Esophagus (tissue), 2 donors: ENCODE measurements at regions not wholly inside any gene's neighbourhood (a gene's known extent, or its start where the extent isn't known, plus 50 kb on each side); places are given as distances from the start of the nearest gene placed in this dataset.
A peak's percentile ranks its signal among the peaks of the same experiment; 100 is the strongest.

Experiments used
- H3K27ac ChIP-seq, 2 donors: one replicate each; pipeline ENCODE4 v1.5.1; 2013; ENCODE audit warnings: low read depth in 2 of 2, mild to moderate bottlenecking in 2 of 2, inconsistent platforms in 1 of 2, low read length in 1 of 2, moderate library complexity in 1 of 2
- H3K27me3 ChIP-seq, 2 donors: one replicate each; pipeline ENCODE4 v1.6.1; 2013; ENCODE audit warnings: low read length in 2 of 2, control low read depth in 1 of 2, mild to moderate bottlenecking in 1 of 2; ENCODE audit not compliant: insufficient read depth in 2 of 2, control insufficient read depth in 1 of 2
- H3K36me3 ChIP-seq, 2 donors: one replicate each; pipeline ENCODE4 v1.6.1; 2013; ENCODE audit warnings: low read length in 1 of 2; ENCODE audit not compliant: control insufficient read depth in 2 of 2, insufficient read depth in 2 of 2
- H3K4me1 ChIP-seq, 2 donors: one replicate each; pipeline ENCODE4 v1.6.1; 2013; ENCODE audit warnings: low read length in 1 of 2; ENCODE audit not compliant: control insufficient read depth in 2 of 2, insufficient read depth in 2 of 2
- H3K4me3 ChIP-seq, 2 donors: one replicate each; pipeline ENCODE4 v1.5.1; 2013; ENCODE audit warnings: low read length in 2 of 2, mild to moderate bottlenecking in 2 of 2, low read depth in 1 of 2, moderate library complexity in 1 of 2
- H3K9me3 ChIP-seq, 2 donors: one replicate each; pipeline ENCODE4 v1.6.1; 2013; ENCODE audit warnings: mild to moderate bottlenecking in 2 of 2, low read depth in 1 of 2, low read length in 1 of 2, moderate library complexity in 1 of 2; ENCODE audit not compliant: control insufficient read depth in 2 of 2, insufficient read depth in 1 of 2
- WGBS, 2 donors: extraction: QIAGEN DNeasy Blood & Tissue Kit; methylation state at CpG; one replicate each; pipeline ENCODE4 v1.1.7; 2013; 5-methylcytosine and 5-hydroxymethylcytosine counted together
- donor health status: healthy with polysubstance abuse.
- donor health status: Bipolar disorder and iron deficiency.

DNA sequence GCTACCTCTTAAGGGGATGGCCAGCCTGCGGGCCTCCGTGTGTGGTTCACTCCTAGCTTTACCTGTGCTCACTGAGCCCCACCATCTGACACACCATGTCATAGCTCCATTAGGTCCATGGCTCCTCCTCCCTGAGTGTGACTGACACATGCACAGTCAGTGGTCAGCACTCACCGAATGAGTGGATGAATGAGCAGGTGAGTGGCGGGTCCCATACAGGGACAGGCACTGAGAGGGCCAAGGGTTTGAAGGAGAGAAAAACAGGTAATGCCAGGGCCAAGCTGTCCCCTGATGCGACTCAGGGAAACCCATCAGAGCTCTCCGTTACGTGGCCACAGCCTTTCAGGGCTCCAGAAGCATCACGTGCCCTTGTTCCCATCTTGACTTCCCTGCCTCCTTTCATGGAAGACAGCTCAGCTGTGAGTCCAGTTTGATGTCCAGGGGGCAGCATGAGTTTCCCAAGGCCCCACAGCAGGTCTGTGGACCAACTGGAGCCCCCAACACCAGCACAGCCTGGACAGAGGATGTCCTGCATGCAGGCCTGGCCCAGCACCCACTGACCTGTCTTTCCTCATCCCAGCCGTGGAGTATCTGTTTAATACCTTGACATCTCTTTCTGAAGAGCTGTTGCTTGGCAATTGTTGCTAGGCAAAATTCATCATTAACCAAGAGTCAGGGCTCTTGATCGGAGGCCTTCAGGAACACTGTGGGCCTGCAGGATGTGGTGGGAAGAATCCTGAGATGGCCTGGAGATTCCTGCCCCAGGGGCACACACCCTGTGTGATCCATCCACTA lies 84.4 kb downstream of the PLXNA1 start:
- Histone ChIP-seq H3K9me3 (no peaks in the 10 kb centered on the region), H3K27me3 (peaks cover 0 to 3% of the 10 kb centered on the region in 2 donors), H3K4me3 (no peak overlapping the region), H3K27ac (no peak overlapping the region), H3K4me1 (peaks cover 10 to 24% of the 10 kb centered on the region in 2 donors), H3K36me3 (no peaks in the 10 kb centered on the region)
- 91% methylated on average over 10 of the region's 10 CpGs for WGBS, 2 donors

DNA sequence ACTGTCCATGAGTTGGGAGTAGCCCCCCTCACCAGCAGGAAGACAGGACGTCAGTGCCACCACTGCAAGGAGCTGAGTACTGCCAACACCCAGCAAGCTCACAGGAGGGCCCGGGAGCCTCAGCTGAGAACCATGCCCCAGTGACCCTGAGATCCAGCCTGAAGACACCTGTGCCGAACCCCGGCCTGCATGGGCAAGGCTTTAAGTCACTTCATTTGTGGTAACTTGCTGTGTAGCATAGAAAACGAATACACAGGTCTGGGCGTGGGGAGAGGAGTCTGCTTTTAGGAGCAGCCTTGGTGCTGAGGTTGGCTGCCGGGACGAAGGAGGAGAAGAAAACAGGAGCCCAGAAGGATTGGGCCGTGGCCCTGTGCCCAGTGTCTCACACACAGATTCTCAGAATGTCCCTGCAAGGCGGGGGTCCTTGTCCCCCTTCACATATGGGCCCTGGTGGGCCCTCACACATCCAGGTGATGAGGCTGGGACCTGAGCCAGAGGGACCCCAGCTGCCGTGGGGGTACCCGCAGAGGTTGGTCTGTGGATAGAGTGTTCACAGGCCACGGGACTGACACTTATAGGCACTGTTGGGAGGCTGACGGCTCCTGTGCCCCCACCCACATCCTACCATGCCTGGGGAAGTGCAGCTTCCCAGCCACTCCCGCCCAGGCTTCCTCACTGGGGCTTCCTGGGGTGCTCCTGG lies 85.3 kb downstream of the PLXNA1 start:
- Histone ChIP-seq H3K27me3 (peaks cover 0 to 3% of the 10 kb centered on the region in 2 donors), H3K4me1 (peaks cover 18 to 34% of the 10 kb centered on the region in 2 donors), H3K4me3 (no peak overlapping the region), H3K36me3 (no peaks in the 10 kb centered on the region), H3K27ac (no peak overlapping the region), H3K9me3 (no peaks in the 10 kb centered on the region)
- 81 to 83% methylated on average over 15 of the region's 15 CpGs for WGBS, 2 donors

DNA sequence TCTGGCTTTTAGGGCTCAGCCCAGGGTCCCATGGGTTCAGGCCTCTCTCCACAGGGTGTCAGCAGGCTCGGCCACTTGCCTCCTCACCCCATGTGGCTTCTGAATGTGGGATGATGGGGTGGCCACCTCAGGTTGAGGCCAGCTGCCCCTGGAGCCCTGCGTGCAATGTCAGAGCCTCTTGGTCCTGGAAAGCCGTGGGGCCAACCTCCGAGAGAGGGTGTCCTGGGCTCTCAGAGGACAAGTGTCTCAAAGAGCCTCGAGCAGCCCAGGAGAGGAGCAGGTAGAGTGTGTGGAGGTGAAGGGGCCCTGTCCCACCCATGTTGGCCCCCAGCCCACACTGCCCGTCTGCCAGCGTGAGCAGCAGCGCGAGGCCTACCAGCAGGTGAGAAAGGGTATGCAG lies 86.0 kb downstream of the PLXNA1 start:
- 85 to 90% methylated on average over 9 of the region's 9 CpGs for WGBS, 2 donors
- no peak overlapping the region for H3K27ac ChIP-seq
- H3K27me3 ChIP-seq, result peaks cover 0 to 3% of the 10 kb centered on the region in 2 donors
- H3K36me3 ChIP-seq, result no peaks in the 10 kb centered on the region
- H3K4me1 ChIP-seq, result peaks cover 20 to 37% of the 10 kb centered on the region in 2 donors
- no peak overlapping the region for H3K4me3 ChIP-seq
- no peaks in the 10 kb centered on the region for H3K9me3 ChIP-seq

DNA sequence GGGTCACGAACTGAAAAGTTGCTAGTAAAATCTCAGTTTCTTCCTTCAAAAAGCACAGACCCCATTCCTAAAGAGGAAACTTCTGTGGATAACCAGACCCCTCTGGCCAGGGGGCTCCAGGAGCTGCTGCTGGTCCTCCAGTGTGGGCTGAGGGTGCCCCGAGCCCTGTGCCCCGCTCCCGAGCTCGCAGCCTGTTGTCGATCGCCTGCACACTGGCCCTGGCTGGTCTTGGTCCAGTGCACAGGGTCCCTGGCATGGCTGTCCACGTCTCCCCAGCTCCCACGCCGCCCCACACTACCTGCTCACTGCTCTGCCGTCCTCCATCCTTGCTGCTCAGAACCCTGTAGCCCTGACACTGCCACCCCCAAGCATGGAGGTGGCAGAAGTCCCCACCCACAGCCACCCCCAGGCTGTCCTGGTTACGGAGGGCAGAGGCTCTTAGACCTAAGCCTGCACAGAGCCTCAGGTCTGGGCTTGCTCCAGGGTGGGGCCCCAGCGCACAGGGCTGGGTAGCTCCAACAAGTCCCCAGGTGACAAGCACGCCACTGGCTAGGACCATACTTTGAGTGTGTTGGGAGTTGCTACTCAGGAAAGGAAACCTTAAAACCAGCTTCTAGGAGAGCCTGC lies 87.0 kb downstream of the PLXNA1 start:
- H3K4me1 ChIP-seq, result peaks cover 20 to 39% of the 10 kb centered on the region in 2 donors
- no peaks in the 10 kb centered on the region for H3K36me3 ChIP-seq
- H3K27ac ChIP-seq, result peak overlapping the region; percentile 76 to 80
- 72% methylated on average over 14 of the region's 14 CpGs for WGBS, 2 donors
- H3K4me3 ChIP-seq, result no peak overlapping the region
- H3K27me3 ChIP-seq, result peaks cover 0 to 3% of the 10 kb centered on the region in 2 donors
- H3K9me3 ChIP-seq, result no peaks in the 10 kb centered on the region

DNA sequence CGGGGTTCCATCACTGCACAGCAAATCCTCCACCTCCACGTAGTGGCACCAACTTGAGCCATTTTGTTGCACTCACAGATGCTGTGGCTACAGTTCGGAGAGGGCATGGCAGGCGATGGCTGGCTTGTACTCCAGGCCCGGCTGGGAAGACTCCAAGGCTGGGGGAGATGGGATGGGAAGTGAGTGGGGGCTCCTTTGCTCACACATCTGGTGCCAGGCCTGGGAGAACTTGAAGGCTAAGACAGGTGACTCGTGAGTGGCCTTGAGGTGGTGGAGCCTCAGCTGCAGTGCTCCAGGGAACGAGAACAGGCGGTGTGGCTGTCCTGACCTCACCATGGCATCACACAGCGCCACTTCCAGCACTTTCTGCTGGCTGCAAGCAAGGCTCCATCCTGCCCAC lies 87.9 kb downstream of the PLXNA1 start:
- Histone ChIP-seq H3K4me3 (no peak overlapping the region), H3K27me3 (peaks cover 0 to 3% of the 10 kb centered on the region in 2 donors), H3K36me3 (no peaks in the 10 kb centered on the region), H3K27ac (peak overlapping the region; percentile 76 to 80), H3K9me3 (no peaks in the 10 kb centered on the region), H3K4me1 (peaks cover 20 to 43% of the 10 kb centered on the region in 2 donors)
- 85% methylated on average over 9 of the region's 9 CpGs for WGBS, 2 donors

DNA sequence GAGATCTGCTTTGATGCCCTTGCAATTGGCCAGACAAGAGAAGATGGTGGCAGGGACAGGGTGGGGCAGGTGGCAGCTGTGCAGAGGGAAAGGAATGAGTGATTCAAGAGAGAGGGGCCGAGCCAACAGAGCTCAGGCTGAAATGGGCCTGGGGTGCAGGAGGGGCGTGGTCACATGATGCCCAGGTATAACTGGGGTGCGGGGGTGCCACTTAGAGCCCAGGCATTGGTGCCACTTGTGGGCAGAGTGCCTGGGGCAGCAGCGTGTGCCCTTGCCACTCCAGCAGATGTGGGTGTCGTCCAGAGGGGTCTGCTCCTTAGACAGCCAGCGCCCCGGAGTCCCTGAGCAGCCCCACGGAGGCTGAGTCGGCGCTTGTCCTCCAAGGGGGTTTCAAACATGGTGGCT lies 88.7 kb downstream of the PLXNA1 start:
- H3K4me3 ChIP-seq, result no peak overlapping the region
- peaks cover 20 to 43% of the 10 kb centered on the region in 2 donors for H3K4me1 ChIP-seq
- H3K27ac ChIP-seq, result no peak overlapping the region
- 90 to 91% methylated on average over 10 of the region's 10 CpGs for WGBS, 2 donors
- H3K9me3 ChIP-seq, result peaks cover 0 to 2% of the 10 kb centered on the region in 2 donors
- H3K36me3 ChIP-seq, result no peaks in the 10 kb centered on the region
- H3K27me3 ChIP-seq, result peaks cover 0 to 3% of the 10 kb centered on the region in 2 donors

DNA sequence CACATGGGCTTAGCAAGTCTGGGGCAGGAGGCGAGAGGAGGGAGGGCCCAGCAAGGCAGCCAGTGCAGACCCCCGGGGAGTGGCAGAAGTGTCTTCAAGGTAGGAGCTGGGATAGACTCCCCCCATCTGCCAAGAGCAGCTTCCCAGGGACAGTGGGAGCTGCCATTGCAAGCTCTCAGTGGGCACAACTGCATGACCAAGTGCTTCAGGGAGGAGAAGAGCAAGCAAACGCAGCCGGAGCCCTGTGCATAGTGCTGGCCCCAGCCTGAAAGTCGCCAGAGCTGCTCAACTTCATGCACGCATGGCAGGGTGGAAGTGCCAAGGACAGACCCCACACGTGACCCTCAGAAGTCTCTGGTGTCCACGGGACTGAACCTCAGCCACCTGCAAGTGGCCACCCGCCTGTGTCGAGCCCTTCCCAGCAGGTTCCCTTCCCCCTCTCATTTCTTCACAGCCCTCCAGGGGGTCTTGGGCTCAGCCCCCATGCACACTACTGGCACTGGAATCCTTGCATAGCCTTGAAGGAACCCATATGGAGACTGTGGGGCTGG lies 89.4 kb downstream of the PLXNA1 start:
- H3K27me3 ChIP-seq, result peaks cover 0 to 3% of the 10 kb centered on the region in 2 donors
- H3K4me3 ChIP-seq, result no peak overlapping the region
- H3K9me3 ChIP-seq, result peaks cover 0 to 2% of the 10 kb centered on the region in 2 donors
- no peak overlapping the region for H3K27ac ChIP-seq
- H3K36me3 ChIP-seq, result no peaks in the 10 kb centered on the region
- peaks cover 20 to 43% of the 10 kb centered on the region in 2 donors for H3K4me1 ChIP-seq
- WGBS, 2 donors, result 82 to 85% methylated on average over 9 to 10 of the region's 10 CpGs

DNA sequence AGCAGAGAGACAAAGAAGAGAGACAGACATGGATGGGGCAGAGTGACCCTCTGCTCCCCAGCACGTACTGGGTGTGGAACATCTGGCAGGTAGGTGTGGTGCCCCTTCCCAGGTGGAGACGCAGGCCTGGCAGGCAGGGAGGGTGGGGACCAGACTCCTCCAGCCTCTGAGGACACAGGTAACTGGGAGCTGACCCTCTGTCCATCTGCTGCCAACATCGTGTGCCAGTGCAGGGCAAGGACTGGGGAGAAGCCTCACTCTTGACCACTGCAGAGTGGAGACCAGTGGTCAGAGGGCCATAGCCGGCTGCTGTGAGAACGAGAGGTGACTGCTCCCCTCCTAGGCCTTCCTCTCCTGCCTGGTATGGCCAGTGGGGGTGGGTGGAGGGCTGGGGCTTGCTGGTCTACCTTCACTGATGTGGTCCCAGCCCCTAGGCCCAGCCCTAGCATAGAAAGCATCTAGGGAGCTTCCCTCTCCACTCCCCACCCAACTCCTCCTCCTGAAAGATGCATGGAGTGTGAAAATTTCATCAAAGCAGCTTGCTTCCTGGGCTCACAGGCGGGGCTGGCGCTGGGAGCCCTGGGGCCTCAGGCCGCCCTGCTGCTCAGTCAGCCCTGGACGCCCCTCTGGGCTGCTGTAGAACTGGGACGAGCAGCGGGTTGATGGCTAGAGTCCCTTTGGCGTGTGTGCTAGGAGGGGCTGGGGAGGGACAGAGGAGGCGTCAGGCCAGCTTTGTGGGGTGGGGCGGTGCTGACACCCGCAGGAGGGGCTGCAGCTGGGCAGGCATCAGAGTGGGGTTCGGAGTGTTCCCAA lies 90.3 kb downstream of the PLXNA1 start:
- H3K4me1 ChIP-seq, result peaks cover 20 to 43% of the 10 kb centered on the region in 2 donors
- no peak overlapping the region for H3K27ac ChIP-seq
- peaks cover 0 to 3% of the 10 kb centered on the region in 2 donors for H3K27me3 ChIP-seq
- 51 to 67% methylated on average over 15 to 16 of the region's 16 CpGs for WGBS, 2 donors
- peaks cover 0 to 2% of the 10 kb centered on the region in 2 donors for H3K9me3 ChIP-seq
- no peak overlapping the region for H3K4me3 ChIP-seq
- no peaks in the 10 kb centered on the region for H3K36me3 ChIP-seq
